Astrocyte (in vitro differentiated cells and primary cell): ENCODE measurements at regions not wholly inside any gene's neighbourhood (a gene's known extent, or its start where the extent isn't known, plus 50 kb on each side); places are given as distances from the start of the nearest gene placed in this dataset.

Source experiments
- DNase-seq: peaks from one replicate; pipeline ENCODE4 v3.0.0-alpha.2; 2010; ENCODE audit warnings: low read depth
- FAIRE-seq: peaks from 2 replicates; lab custom pipeline; 2011; peaks lifted over from hg19 to GRCh38; lab: Jason Lieb, UNC
- H2AFZ ChIP-seq: 2 replicates; pipeline ENCODE4 v1.6.0; 2012; ENCODE audit warnings: low read depth, low read length, inconsistent platforms
- H3K27ac ChIP-seq: 2 replicates; pipeline ENCODE4 v1.5.1; 2011; ENCODE audit warnings: low read depth, low read length, inconsistent platforms
- H3K27me3 ChIP-seq: 2 replicates; pipeline ENCODE4 v1.6.0; 2011; ENCODE audit warnings: low read length, inconsistent platforms; ENCODE audit not compliant: insufficient read depth
- H3K36me3 ChIP-seq: 2 replicates; pipeline ENCODE4 v1.5.1; 2011; ENCODE audit warnings: low read length, inconsistent platforms; ENCODE audit not compliant: insufficient read depth
- H3K4me1 ChIP-seq: 2 replicates; pipeline ENCODE4 v1.5.1; 2011; ENCODE audit warnings: low read length, inconsistent platforms; ENCODE audit not compliant: insufficient read depth
- H3K4me2 ChIP-seq: 2 replicates; pipeline ENCODE4 v1.6.0; 2012; ENCODE audit warnings: low read length, inconsistent platforms
- H3K4me3 ChIP-seq: 2 replicates; pipeline ENCODE4 v1.5.1; 2011; ENCODE audit warnings: low read depth, mild to moderate bottlenecking, low read length, inconsistent platforms; ENCODE audit not compliant: insufficient read depth
- H3K79me2 ChIP-seq: 2 replicates; pipeline ENCODE4 v1.6.0; 2012; ENCODE audit warnings: mild to moderate bottlenecking, low read length, inconsistent platforms; ENCODE audit not compliant: insufficient read depth
- H3K9ac ChIP-seq: 2 replicates; pipeline ENCODE4 v1.6.0; 2012; ENCODE audit warnings: mild to moderate bottlenecking, low read length, inconsistent platforms
- H3K9me3 ChIP-seq: 2 replicates; pipeline ENCODE4 v1.5.1; 2012; ENCODE audit warnings: low read depth, mild to moderate bottlenecking, low read length, inconsistent platforms; ENCODE audit not compliant: insufficient read depth
- H4K20me1 ChIP-seq: 2 replicates; pipeline ENCODE4 v1.6.0; 2012; ENCODE audit warnings: low read length, inconsistent platforms; ENCODE audit not compliant: insufficient read depth
- H3K27ac Mint-ChIP-seq: one replicate; pipeline ENCODE4 v1.8.0; 2021; ENCODE audit warnings: mild to moderate bottlenecking, mixed read lengths; ENCODE audit not compliant: unreplicated experiment
- H3K27me3 Mint-ChIP-seq: one replicate; pipeline ENCODE4 v1.8.0; 2021; ENCODE audit warnings: low read depth, mixed read lengths; ENCODE audit not compliant: unreplicated experiment
- H3K36me3 Mint-ChIP-seq: one replicate; pipeline ENCODE4 v1.8.0; 2021; ENCODE audit warnings: low read depth, mixed read lengths; ENCODE audit not compliant: unreplicated experiment
- H3K4me1 Mint-ChIP-seq: one replicate; pipeline ENCODE4 v1.8.0; 2021; ENCODE audit warnings: low read depth, mixed read lengths; ENCODE audit not compliant: unreplicated experiment
- H3K4me3 Mint-ChIP-seq: one replicate; pipeline ENCODE4 v1.8.0; 2021; ENCODE audit warnings: mild to moderate bottlenecking, moderate library complexity, mixed read lengths; ENCODE audit not compliant: unreplicated experiment
- H3K9me3 Mint-ChIP-seq: one replicate; pipeline ENCODE4 v1.8.0; 2021; ENCODE audit warnings: mild to moderate bottlenecking, mixed read lengths; ENCODE audit not compliant: unreplicated experiment
- EZH2 ChIP-seq: IDR thresholded peaks from 2 replicates; pipeline ENCODE4 v1.6.1; 2012; ENCODE audit warnings: mild to moderate bottlenecking, low read length, inconsistent platforms; ENCODE audit not compliant: insufficient read depth
- TF ChIP-seq, protein P1 (sequence below): IDR thresholded peaks from 2 replicates; pipeline ENCODE4 v1.5.1; 2011; ENCODE audit warnings: low read depth, mild to moderate bottlenecking, inconsistent platforms, low read length, moderate library complexity; ENCODE audit not compliant: insufficient read depth

- H3K36me3 Mint-ChIP-seq: no peaks in the 10 kb centered on the region
Observed at GRCh38 chr20:50294164-50295088, 103.8 kb downstream of the CEBPB start.

DNA sequence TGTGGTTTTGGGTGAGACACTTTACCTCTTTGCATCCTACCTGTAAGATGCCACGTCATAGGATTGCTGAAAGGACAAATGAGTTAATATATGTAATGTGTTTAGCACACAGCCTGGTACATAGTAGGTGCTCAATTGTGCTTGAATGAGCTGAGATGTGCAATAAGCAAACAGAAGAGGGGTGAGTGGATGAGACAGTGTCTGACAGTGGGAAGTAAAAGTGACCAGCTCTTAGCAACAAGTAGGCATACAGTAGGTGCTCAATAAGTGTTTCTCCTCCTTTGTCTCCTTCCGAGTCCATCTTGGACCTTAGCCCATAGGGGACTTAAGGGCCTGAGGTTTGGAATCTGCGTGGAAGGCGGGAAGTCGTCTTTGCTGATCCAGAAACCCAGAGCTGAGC, 104.7 kb downstream of the CEBPB start:
- H3K9me3 ChIP-seq: no peaks in the 10 kb centered on the region
- Mint-ChIP-seq H3K27ac (no peak overlapping the region), H3K27me3 (peaks cover 14% of the 10 kb centered on the region), H3K4me3 (no peak overlapping the region), H3K4me1 (no peaks in the 10 kb centered on the region), H3K36me3 (no peaks in the 10 kb centered on the region), H3K9me3 (no peaks in the 10 kb centered on the region)
- no peak overlapping the region for H3K4me2 ChIP-seq
- FAIRE-seq: no peak
- no peaks in the 10 kb centered on the region for H3K27me3 ChIP-seq
- peaks cover 13% of the 10 kb centered on the region for H3K4me1 ChIP-seq
- no peak for DNase-seq
- no peak overlapping the region for H3K9ac ChIP-seq
- H3K79me2 ChIP-seq: no peaks in the 10 kb centered on the region
- no peaks in the 10 kb centered on the region for H4K20me1 ChIP-seq
- H3K36me3 ChIP-seq: no peaks in the 10 kb centered on the region
- TF ChIP-seq EZH2: no peak
- TF ChIP-seq, protein P1, sequence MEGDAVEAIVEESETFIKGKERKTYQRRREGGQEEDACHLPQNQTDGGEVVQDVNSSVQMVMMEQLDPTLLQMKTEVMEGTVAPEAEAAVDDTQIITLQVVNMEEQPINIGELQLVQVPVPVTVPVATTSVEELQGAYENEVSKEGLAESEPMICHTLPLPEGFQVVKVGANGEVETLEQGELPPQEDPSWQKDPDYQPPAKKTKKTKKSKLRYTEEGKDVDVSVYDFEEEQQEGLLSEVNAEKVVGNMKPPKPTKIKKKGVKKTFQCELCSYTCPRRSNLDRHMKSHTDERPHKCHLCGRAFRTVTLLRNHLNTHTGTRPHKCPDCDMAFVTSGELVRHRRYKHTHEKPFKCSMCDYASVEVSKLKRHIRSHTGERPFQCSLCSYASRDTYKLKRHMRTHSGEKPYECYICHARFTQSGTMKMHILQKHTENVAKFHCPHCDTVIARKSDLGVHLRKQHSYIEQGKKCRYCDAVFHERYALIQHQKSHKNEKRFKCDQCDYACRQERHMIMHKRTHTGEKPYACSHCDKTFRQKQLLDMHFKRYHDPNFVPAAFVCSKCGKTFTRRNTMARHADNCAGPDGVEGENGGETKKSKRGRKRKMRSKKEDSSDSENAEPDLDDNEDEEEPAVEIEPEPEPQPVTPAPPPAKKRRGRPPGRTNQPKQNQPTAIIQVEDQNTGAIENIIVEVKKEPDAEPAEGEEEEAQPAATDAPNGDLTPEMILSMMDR: no peak
- H3K4me3 ChIP-seq: no peak overlapping the region
- H2AFZ ChIP-seq: no peak overlapping the region
- no peak overlapping the region for H3K27ac ChIP-seq

More at GRCh38 chr20:50294164-50295088, 103.8 kb downstream of the CEBPB start:
- Histone ChIP-seq H3K4me3 (no peak overlapping the region), H3K79me2 (no peaks in the 10 kb centered on the region), H3K27me3 (no peaks in the 10 kb centered on the region), H3K36me3 (no peaks in the 10 kb centered on the region), H4K20me1 (no peaks in the 10 kb centered on the region), H3K9ac (no peak overlapping the region), H3K4me1 (peaks cover 13% of the 10 kb centered on the region), H3K4me2 (no peak overlapping the region), H2AFZ (no peak overlapping the region), H3K9me3 (no peaks in the 10 kb centered on the region), H3K27ac (no peak overlapping the region)
- TF ChIP-seq, protein P1: no peak
- TF ChIP-seq EZH2: no peak
- FAIRE-seq (no peak), DNase-seq (no peak)
- Mint-ChIP-seq H3K4me1 (peaks cover 2% of the 10 kb centered on the region), H3K27me3 (peaks cover 11% of the 10 kb centered on the region), H3K4me3 (no peak overlapping the region), H3K9me3 (no peaks in the 10 kb centered on the region), H3K27ac (no peak overlapping the region)
